ENCODE measurements at regions not wholly inside any gene's neighbourhood (a gene's known extent, or its start where the extent isn't known, plus 50 kb on each side); places are given as distances from the start of the nearest gene placed in this dataset.

DNA sequence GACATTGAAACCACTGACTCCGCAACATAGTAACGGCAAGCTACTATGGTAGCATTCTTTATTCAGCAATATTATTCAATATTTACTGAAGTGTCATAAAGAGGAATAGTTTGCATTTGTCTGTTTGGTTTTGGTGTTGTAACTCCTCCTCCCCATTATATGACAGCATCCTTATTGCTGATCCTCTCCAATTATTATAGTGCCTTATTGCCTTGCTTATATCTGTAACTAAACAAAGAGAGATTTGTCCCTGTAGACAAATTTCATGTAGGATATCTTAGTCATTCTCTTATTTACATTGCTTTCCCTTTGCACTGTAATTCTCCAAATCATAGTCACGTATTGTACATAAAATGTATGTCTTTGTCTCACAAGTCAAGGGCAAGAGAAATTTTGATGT is 1041.2 kb upstream of the ZEB2 start:
- H3K27ac ChIP-seq = no peak overlapping the region
- H3K9ac ChIP-seq = no peak overlapping the region
- no peaks in the 10 kb centered on the region for H3K9me3 ChIP-seq (replicated peaks in 1 of 11)
- no peak overlapping the region for H3K4me3 ChIP-seq
- no peak overlapping the region for H3K4me2 ChIP-seq
- H3K36me3 ChIP-seq = no peaks in the 10 kb centered on the region
- no peaks in the 10 kb centered on the region for H3K27me3 ChIP-seq
- H3K4me1 ChIP-seq = peaks cover 0 to 3% (median 0%) of the 10 kb centered on the region in 10 experiments; a peak in 1 of 20 replicates
- TF ChIP-seq Cebpa-rat (IDR thresholded peaks at IDR 0.05) = no peak
- no peaks in the 10 kb centered on the region for H4K20me1 ChIP-seq

DNA sequence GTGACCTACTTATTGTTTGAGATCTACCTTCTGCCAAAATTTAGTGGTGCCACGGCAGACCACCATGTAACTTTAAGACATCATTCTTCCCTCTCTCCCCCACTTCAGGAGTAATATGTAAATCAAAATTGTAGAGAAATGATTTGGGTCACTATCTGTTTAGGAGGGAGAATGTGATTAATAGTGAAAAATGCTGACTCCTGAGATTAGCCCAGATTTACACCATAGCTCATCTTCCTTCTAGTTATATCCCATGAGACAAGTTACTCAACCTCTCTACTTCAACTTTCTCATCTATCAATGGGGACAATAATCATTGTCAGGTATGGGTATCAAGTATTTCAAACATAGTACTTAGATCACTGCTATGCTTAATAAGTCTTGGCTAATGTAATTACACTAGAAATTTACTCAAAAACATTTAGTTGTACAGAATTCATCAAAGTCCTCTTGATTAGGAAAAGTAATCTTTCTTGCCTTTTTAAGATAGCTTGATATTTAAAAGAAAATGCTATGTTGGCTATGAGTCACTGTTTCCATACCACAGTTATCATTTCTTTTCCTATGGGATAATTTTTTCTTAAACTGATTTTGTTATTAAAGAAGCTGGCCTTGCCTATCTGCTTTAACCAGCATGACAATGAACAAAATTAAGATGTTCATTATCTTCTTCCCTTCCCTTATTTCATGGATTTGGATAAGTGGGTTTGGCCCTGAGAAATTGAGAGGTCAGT is 1038.9 kb upstream of the ZEB2 start:
- Histone ChIP-seq H3K4me2 (no peak overlapping the region), H3K4me1 (peaks cover 0 to 6% (median 0%) of the 10 kb centered on the region in 10 experiments; a peak in 3 of 20 replicates), H4K20me1 (no peaks in the 10 kb centered on the region), H3K36me3 (no peaks in the 10 kb centered on the region), H3K9me3 (replicated peaks in 1 of 11) (no peaks in the 10 kb centered on the region), H3K27ac (no peak overlapping the region), H3K27me3 (no peaks in the 10 kb centered on the region), H3K9ac (no peak overlapping the region), H3K4me3 (no peak overlapping the region)
- no peak for TF ChIP-seq Cebpa-rat (IDR thresholded peaks at IDR 0.05)

GRCh38 chr2:145555360-145555759 is 1035.4 kb upstream of the ZEB2 start:
- H3K27me3 ChIP-seq = no peaks in the 10 kb centered on the region
- no peak overlapping the region for H3K4me2 ChIP-seq
- H4K20me1 ChIP-seq = no peaks in the 10 kb centered on the region
- no peaks in the 10 kb centered on the region for H3K36me3 ChIP-seq
- no peaks in the 10 kb centered on the region for H3K9me3 ChIP-seq (replicated peaks in 1 of 11)
- TF ChIP-seq Cebpa-rat (IDR thresholded peaks at IDR 0.05) = no peak
- H3K9ac ChIP-seq = no peak overlapping the region
- no peak overlapping the region for H3K27ac ChIP-seq
- no peak overlapping the region for H3K4me3 ChIP-seq
- H3K4me1 ChIP-seq = peaks cover 0 to 7% (median 0%) of the 10 kb centered on the region in 10 experiments; a peak in 3 of 20 replicates

DNA sequence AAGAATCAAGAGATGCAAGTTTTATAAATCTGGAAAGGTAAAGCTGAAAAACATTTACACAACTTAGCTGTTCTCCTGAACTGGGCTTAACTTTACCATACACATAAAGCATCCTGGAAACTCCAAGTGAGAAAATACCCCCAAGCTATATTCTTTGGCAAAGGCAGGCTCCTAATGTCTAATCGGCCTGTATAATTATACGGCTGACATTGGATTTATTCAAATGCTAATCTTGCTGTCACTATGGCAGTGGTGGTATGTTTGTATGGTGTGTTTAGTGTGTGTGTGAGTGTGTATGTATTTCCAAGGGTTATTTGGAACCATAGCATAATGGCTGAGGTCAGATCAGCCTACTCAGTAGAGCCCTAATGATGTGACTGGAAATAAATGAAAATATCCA is 1031.8 kb upstream of the ZEB2 start:
- TF ChIP-seq Cebpa-rat (IDR thresholded peaks at IDR 0.05) = no peak
- H3K4me3 ChIP-seq = no peak overlapping the region
- no peaks in the 10 kb centered on the region for H3K27me3 ChIP-seq
- H3K9ac ChIP-seq = no peak overlapping the region
- H3K4me2 ChIP-seq = no peak overlapping the region
- no peaks in the 10 kb centered on the region for H4K20me1 ChIP-seq
- peaks cover 0 to 14% (median 0%) of the 10 kb centered on the region in 10 experiments; a peak in 2 of 20 replicates for H3K4me1 ChIP-seq
- H3K36me3 ChIP-seq = no peaks in the 10 kb centered on the region
- H3K27ac ChIP-seq = no peak overlapping the region
- H3K9me3 ChIP-seq (replicated peaks in 1 of 11) = no peaks in the 10 kb centered on the region

GRCh38 chr2:145548479-145548878 is 1028.6 kb upstream of the ZEB2 start:
- no peak overlapping the region for H3K27ac ChIP-seq
- H3K36me3 ChIP-seq = no peaks in the 10 kb centered on the region
- H4K20me1 ChIP-seq = no peaks in the 10 kb centered on the region
- H3K4me1 ChIP-seq = peaks cover 0 to 7% (median 0%) of the 10 kb centered on the region in 10 experiments; a peak in 2 of 20 replicates
- peak in 2 of 11 experiments; percentile 27 to 28; a peak in 1 of 22 replicates for TF ChIP-seq Cebpa-rat (IDR thresholded peaks at IDR 0.05)
- H3K4me2 ChIP-seq = no peak overlapping the region
- no peak overlapping the region for H3K4me3 ChIP-seq
- H3K9me3 ChIP-seq (replicated peaks in 1 of 11) = peaks cover 0 to 8% (median 0%) of the 10 kb centered on the region in 11 experiments; a peak in 2 of 22 replicates
- no peaks in the 10 kb centered on the region for H3K27me3 ChIP-seq
- no peak overlapping the region for H3K9ac ChIP-seq

DNA sequence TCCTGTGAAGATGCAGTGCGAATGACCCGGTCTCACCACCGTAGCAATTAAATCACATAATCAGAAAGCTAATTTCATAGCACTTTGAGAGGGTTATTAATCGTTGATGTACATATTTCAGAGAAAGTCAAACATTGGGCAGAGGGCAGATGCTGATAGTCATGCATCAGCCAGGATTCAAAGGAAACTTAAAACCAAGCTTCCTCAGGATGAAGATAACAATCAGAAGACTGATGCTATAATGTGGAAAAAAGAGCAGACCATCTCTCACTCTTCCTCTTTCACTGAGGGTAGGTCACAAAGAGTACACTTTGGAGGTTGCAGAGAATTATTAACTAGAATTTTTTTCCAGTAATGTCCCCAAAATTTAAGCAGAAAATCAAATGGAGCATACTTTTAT is 1027.7 kb upstream of the ZEB2 start:
- Histone ChIP-seq H3K4me2 (no peak overlapping the region), H3K9ac (no peak overlapping the region)

DNA sequence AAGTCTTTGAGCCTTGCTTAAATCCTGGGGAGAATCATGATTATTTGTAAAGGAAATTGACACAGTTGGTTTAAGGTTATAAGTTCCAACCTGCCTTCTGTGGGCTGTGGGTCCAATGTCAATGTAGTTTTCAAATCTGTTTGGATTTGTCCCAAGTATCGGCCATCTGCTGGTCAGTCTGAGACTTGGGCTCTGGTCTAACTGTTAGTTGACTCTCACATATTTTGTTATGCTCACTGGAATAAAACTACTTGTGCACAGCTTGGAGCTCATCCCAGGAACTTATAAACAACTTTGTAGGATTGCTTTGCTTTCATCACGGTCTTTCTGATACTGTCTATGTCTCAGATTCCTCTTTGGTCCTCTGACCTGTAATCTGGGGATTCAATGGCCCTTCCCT is 1026.2 kb upstream of the ZEB2 start:
- Histone ChIP-seq H3K4me1 (peaks cover 0 to 7% (median 0%) of the 10 kb centered on the region in 10 experiments; a peak in 2 of 20 replicates), H3K27ac (no peak overlapping the region), H3K9me3 (replicated peaks in 1 of 11) (peaks cover 0 to 13% (median 0%) of the 10 kb centered on the region in 11 experiments; a peak in 3 of 22 replicates), H3K4me3 (no peak overlapping the region), H3K27me3 (no peaks in the 10 kb centered on the region), H4K20me1 (no peaks in the 10 kb centered on the region), H3K36me3 (no peaks in the 10 kb centered on the region), H3K9ac (no peak overlapping the region), H3K4me2 (no peak overlapping the region)
- TF ChIP-seq Cebpa-rat (IDR thresholded peaks at IDR 0.05) = no peak

More for the DNA sequence above, 1027.7 kb upstream of the ZEB2 start:
- Histone ChIP-seq H3K27me3 (no peaks in the 10 kb centered on the region), H3K4me3 (no peak overlapping the region), H3K4me1 (peaks cover 0 to 7% (median 0%) of the 10 kb centered on the region in 10 experiments; a peak in 2 of 20 replicates), H3K36me3 (no peaks in the 10 kb centered on the region), H3K9me3 (replicated peaks in 1 of 11) (peaks cover 0 to 13% (median 0%) of the 10 kb centered on the region in 11 experiments; a peak in 3 of 22 replicates), H3K27ac (no peak overlapping the region), H4K20me1 (no peaks in the 10 kb centered on the region)
- no peak for TF ChIP-seq Cebpa-rat (IDR thresholded peaks at IDR 0.05)

DNA sequence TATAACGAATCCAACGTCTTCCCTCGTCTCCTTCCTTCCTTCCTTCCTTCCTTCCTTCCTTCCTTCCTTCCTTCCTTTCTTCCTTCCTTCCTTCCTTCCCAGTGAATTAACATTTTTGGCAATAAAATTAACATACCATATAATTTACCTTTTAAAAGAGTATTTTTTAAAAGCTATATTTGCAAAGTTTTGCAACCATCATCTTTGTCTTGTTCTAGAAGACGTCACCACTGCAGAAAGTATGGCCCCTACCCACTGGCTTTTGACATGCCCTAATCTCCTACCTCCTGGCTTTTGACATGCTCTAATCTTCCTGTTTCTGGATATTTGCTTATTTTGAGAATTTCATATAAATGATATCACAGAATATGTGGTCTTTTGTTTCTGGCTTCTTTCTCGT is 1023.9 kb upstream of the ZEB2 start:
- H3K4me1 ChIP-seq = no peaks in the 10 kb centered on the region
- no peaks in the 10 kb centered on the region for H3K36me3 ChIP-seq
- H3K9me3 ChIP-seq (replicated peaks in 1 of 11) = peaks cover 0 to 13% (median 0%) of the 10 kb centered on the region in 11 experiments; a peak in 3 of 22 replicates
- no peak overlapping the region for H3K4me3 ChIP-seq
- no peak overlapping the region for H3K4me2 ChIP-seq
- H3K27ac ChIP-seq = no peak overlapping the region
- H3K9ac ChIP-seq = no peak overlapping the region
- no peaks in the 10 kb centered on the region for H3K27me3 ChIP-seq
- no peak for TF ChIP-seq Cebpa-rat (IDR thresholded peaks at IDR 0.05)
- H4K20me1 ChIP-seq = no peaks in the 10 kb centered on the region

DNA sequence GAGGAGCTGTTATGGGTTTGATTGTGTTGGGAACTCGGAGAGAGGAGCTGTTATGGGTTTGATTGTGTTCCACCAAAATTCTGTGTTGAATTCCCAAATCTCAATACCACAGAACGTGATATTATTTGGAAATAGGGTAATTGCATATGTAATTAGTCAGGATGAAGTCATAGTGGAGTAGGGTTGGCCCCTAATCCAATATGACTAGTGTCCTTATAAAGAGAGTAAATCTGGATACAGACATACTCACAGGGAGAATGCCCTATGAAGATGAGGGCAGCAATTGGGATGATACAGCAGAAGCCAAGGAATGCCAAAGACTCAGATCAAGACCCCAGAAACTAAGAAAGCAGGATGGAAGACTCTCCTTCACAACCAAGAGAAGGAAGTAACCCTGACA is 1023.2 kb upstream of the ZEB2 start:
- no peaks in the 10 kb centered on the region for H4K20me1 ChIP-seq
- no peak overlapping the region for H3K9ac ChIP-seq
- no peaks in the 10 kb centered on the region for H3K27me3 ChIP-seq
- TF ChIP-seq Cebpa-rat (IDR thresholded peaks at IDR 0.05) = no peak
- H3K9me3 ChIP-seq (replicated peaks in 1 of 11) = peaks cover 0 to 13% (median 0%) of the 10 kb centered on the region in 11 experiments; a peak in 3 of 22 replicates
- H3K36me3 ChIP-seq = no peaks in the 10 kb centered on the region
- H3K27ac ChIP-seq = no peak overlapping the region
- no peaks in the 10 kb centered on the region for H3K4me1 ChIP-seq
- no peak overlapping the region for H3K4me3 ChIP-seq
- no peak overlapping the region for H3K4me2 ChIP-seq

DNA sequence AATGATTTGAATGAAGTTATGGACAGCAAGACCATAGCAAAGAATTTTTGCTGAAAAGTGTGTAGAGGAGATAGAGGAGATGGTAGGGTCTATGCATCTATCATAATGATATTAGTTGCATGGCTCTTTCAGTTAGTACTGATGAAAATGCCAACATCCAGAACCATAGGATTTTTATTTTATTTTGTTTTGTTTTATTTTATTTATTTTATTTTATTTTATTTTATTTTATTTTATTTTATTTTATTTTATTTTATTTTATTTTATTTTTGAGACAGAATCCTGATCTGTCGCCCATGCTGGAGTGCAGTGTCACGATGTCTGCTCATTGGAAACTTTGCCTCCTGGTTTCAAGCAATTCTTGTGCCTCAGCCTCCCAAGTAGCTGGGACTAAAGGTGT is 1021.1 kb upstream of the ZEB2 start:
- Histone ChIP-seq H3K4me1 (no peaks in the 10 kb centered on the region), H3K27me3 (no peaks in the 10 kb centered on the region), H3K36me3 (no peaks in the 10 kb centered on the region), H3K27ac (no peak overlapping the region), H3K9me3 (replicated peaks in 1 of 11) (peaks cover 0 to 8% (median 0%) of the 10 kb centered on the region in 11 experiments; a peak in 3 of 22 replicates), H3K9ac (no peak overlapping the region), H3K4me2 (no peak overlapping the region), H4K20me1 (no peaks in the 10 kb centered on the region), H3K4me3 (no peak overlapping the region)
- no peak for TF ChIP-seq Cebpa-rat (IDR thresholded peaks at IDR 0.05)
